OCI-LY7 (cell line): ENCODE measurements at regions not wholly inside any gene's neighbourhood (a gene's known extent, or its start where the extent isn't known, plus 50 kb on each side); places are given as distances from the start of the nearest gene placed in this dataset.
A peak's percentile ranks its signal among the peaks of the same experiment; 100 is the strongest.

Source experiments
- BruUV-seq: library from RNA; stranded (reverse); fragments of 400-500 nt; replicated peaks from 2 replicates; lab custom pipeline; 2021; lab: Mats Ljungman, UMichigan
- CTCF ChIA-PET: fragments of 300-600 bp; sonication (Branson Sonifier 250); formaldehyde crosslinking; loops from one replicate; lab custom pipeline; 2022; ENCODE audit warnings: antibody characterized with exemption; ENCODE audit not compliant: unreplicated experiment; lab: Charles Lee
- POLR2A ChIA-PET: fragments of 300-600 bp; sonication (Branson Sonifier 250); formaldehyde crosslinking; loops from one replicate; lab custom pipeline; 2022; ENCODE audit warnings: antibody characterized with exemption; lab: Charles Lee
- DNase-seq: peaks from one replicate; pipeline ENCODE4 v3.0.0-alpha.2; 2015; ENCODE audit warnings: low spot score
- H2AFZ ChIP-seq: fragments of 200-600 bp; sonication (generic), shearing (Covaris generic); 2 replicates; pipeline ENCODE4 v1.6.1; 2014; ENCODE audit warnings: mild to moderate bottlenecking, antibody characterized with exemption, low read length, moderate library complexity
- H3K27ac ChIP-seq: fragments of 200-600 bp; sonication (generic); 2 replicates; pipeline ENCODE4 v1.5.1; 2014; ENCODE audit warnings: mixed run types, low read depth, mild to moderate bottlenecking, moderate library complexity, low read length, inconsistent platforms; ENCODE audit not compliant: poor library complexity, severe bottlenecking
- H3K36me3 ChIP-seq: fragments of 200-600 bp; sonication (generic); 2 replicates; pipeline ENCODE4 v1.6.1; 2014; ENCODE audit warnings: mild to moderate bottlenecking, antibody characterized with exemption, low read length, moderate library complexity, mixed read lengths; ENCODE audit not compliant: insufficient read depth
- H3K4me1 ChIP-seq: fragments of 200-600 bp; sonication (generic); 2 replicates; pipeline ENCODE4 v1.5.1; 2014; ENCODE audit warnings: mild to moderate bottlenecking, low read length; ENCODE audit not compliant: insufficient read depth, poor library complexity, severe bottlenecking
- H3K4me2 ChIP-seq: fragments of 200-600 bp; sonication (generic); 2 replicates; pipeline ENCODE4 v1.6.1; 2014; ENCODE audit warnings: mild to moderate bottlenecking, low read length
- H3K4me3 ChIP-seq: fragments of 200-600 bp; sonication (generic); 2 replicates; pipeline ENCODE4 v1.5.1; 2014; ENCODE audit warnings: mild to moderate bottlenecking, low read depth, low read length; ENCODE audit not compliant: poor library complexity, severe bottlenecking
- H3K79me2 ChIP-seq: fragments of 200-600 bp; sonication (generic); 2 replicates; pipeline ENCODE4 v1.6.1; 2016; ENCODE audit warnings: low read depth, mild to moderate bottlenecking, low read length, moderate library complexity, mixed read lengths; ENCODE audit not compliant: insufficient read depth
- H3K9me2 ChIP-seq: fragments of 200-600 bp; sonication (generic); 2 replicates; pipeline ENCODE4 v1.6.1; 2016; ENCODE audit warnings: mild to moderate bottlenecking, low read length, mixed read lengths; ENCODE audit not compliant: insufficient read depth
- H3K9me3 ChIP-seq: fragments of 200-600 bp; sonication (generic); 2 replicates; pipeline ENCODE4 v1.6.1; 2014; ENCODE audit warnings: mild to moderate bottlenecking, mixed run types, low read length, mixed read lengths
- H4K20me1 ChIP-seq: fragments of 200-600 bp; sonication (generic); 2 replicates; pipeline ENCODE4 v1.6.1; 2014; ENCODE audit warnings: mild to moderate bottlenecking, antibody characterized with exemption, low read length, moderate library complexity, mixed read lengths; ENCODE audit not compliant: insufficient read depth
- EZH2phosphoT487 ChIP-seq: fragments of 200-600 bp; sonication (generic); IDR thresholded peaks from 2 replicates; pipeline ENCODE4 v1.6.1; 2018; ENCODE audit warnings: low read depth, borderline replicate concordance, mild to moderate bottlenecking, mixed run types, antibody characterized with exemption, low read length, moderate library complexity, mixed read lengths
- intact Hi-C: fragments of 100-400 bp; cut with micrococcal nuclease; formaldehyde crosslinking; loops from one replicate; pipeline ENCODE4 v1.10.0; 2022; ENCODE audit not compliant: unreplicated experiment
- TF ChIP-seq, protein P1 (sequence below): fragments of 200-600 bp; sonication (generic); conservative IDR thresholded peaks from 2 replicates; pipeline ENCODE4 v1.5.1; 2014; ENCODE audit warnings: mild to moderate bottlenecking, antibody characterized with exemption, low read length, moderate library complexity, mixed read lengths

DNA sequence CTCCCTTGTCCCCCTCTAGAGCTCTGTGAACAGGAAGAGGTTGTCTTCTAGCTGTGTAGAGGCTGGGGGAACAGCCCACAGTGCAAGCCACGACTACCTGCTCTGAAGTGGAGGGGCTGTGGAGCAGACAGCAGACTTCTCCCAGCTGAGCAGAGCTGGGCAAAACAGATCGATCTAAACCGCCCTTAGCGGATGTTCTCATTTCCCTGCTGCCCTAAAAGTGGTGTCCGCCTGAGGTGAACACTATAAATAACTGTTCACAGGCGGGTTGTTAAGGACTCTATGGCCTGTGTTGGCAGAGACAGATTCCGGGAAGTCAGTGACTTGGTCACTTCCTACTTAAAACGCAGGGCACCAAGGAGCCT, 203.2 kb downstream of the RHOU start:
- no TSS peak for BruUV-seq
- Histone ChIP-seq H3K36me3 (no peaks in the 10 kb centered on the region), H3K9me3 (no peaks in the 10 kb centered on the region), H3K4me2 (no peak overlapping the region), H3K27ac (no peak overlapping the region), H3K9me2 (no peaks in the 10 kb centered on the region), H3K79me2 (no peaks in the 10 kb centered on the region), H3K4me1 (peaks cover 6% of the 10 kb centered on the region), H4K20me1 (no peaks in the 10 kb centered on the region), H2AFZ (peak overlapping the region; percentile 53; the same call in 1 of the 2 replicates), H3K4me3 (no peak overlapping the region)
- peak; percentile 6 for DNase-seq
- POLR2A ChIA-PET: no interaction called here
- TF ChIP-seq, protein P1, sequence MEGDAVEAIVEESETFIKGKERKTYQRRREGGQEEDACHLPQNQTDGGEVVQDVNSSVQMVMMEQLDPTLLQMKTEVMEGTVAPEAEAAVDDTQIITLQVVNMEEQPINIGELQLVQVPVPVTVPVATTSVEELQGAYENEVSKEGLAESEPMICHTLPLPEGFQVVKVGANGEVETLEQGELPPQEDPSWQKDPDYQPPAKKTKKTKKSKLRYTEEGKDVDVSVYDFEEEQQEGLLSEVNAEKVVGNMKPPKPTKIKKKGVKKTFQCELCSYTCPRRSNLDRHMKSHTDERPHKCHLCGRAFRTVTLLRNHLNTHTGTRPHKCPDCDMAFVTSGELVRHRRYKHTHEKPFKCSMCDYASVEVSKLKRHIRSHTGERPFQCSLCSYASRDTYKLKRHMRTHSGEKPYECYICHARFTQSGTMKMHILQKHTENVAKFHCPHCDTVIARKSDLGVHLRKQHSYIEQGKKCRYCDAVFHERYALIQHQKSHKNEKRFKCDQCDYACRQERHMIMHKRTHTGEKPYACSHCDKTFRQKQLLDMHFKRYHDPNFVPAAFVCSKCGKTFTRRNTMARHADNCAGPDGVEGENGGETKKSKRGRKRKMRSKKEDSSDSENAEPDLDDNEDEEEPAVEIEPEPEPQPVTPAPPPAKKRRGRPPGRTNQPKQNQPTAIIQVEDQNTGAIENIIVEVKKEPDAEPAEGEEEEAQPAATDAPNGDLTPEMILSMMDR: no peak
- no peak for TF ChIP-seq EZH2phosphoT487
- CTCF ChIA-PET: no interaction called here
- intact Hi-C loops: no loop called here

DNA sequence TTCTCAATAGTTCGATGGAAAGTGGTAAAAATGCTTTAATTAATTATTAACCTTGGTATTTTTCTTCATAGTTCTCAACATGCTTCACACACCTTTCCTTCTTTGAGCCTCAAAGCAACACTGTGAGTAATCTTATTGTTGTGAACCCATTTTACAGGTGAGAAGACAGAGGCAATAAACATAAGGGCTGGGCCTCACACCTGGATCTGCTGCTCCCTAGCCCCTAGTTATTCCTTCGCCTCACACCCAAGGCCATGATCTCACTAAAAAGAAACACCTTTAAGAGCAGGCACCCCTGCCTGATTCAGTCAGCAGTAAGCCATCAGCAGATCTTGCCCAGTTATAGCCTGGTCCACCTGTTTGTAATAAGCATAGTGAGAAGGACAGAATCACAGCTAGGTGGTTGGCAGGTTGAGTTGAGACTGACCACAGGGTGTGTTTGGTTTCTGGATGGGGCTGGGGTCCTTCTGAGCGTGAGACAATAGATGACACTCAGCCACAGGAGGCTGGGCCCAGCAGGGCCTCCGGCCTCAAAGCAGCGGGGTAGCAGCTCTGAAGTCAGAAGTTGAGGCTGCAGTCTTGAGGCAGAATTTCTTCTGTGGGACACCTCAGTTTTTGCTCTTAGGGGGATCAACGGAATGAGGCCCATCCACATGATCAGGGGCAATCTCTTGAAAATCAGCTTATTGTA, 203.9 kb downstream of the RHOU start:
- Histone ChIP-seq H3K27ac (no peak overlapping the region), H3K9me3 (no peaks in the 10 kb centered on the region), H3K4me3 (no peak overlapping the region), H2AFZ (peak overlapping the region; percentile 53; the same call in 1 of the 2 replicates), H3K9me2 (no peaks in the 10 kb centered on the region), H4K20me1 (no peaks in the 10 kb centered on the region), H3K4me1 (peaks cover 6% of the 10 kb centered on the region), H3K36me3 (no peaks in the 10 kb centered on the region), H3K79me2 (no peaks in the 10 kb centered on the region), H3K4me2 (no peak overlapping the region)
- no peak for DNase-seq
- intact Hi-C loops: no loop called here
- BruUV-seq: no TSS peak
- ChIA-PET CTCF (no interaction called here), POLR2A (interaction anchor here (0.7 kb wide), 1 partner anchor 532 kb away, joined by 3 read pairs; no protein-coding TSS in a partner anchor)
- TF ChIP-seq EZH2phosphoT487: no peak
- TF ChIP-seq, protein P1: no peak

DNA sequence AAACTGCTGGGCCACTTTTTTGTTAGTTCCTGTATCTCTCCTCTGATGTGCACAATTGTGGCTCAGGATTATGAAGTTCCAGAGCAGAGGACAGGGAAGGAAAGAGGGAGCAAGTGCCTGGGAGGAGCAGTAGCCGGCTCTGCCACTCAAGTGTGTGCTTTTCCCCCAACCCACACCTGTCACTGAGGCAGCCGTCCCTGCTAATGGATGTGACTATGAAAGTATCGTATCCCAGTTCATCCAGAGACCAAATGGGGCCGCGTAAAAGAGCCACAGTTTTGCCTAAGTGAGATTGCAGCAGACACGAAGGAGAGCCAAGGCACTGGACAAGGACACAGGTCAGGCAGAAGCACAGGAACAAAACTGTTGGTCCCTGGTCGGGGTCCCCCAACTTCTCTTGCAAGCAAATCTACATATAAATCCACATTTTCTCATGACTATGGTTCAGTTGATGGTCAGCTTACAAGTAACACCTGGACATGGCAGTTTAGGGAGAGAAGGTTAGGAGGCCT, 204.7 kb downstream of the RHOU start:
- Histone ChIP-seq H3K4me2 (no peak overlapping the region), H4K20me1 (no peaks in the 10 kb centered on the region), H3K4me3 (no peak overlapping the region), H3K4me1 (peaks cover 6% of the 10 kb centered on the region), H3K27ac (no peak overlapping the region), H3K79me2 (no peaks in the 10 kb centered on the region), H3K36me3 (no peaks in the 10 kb centered on the region), H3K9me2 (no peaks in the 10 kb centered on the region), H2AFZ (no peak overlapping the region), H3K9me3 (no peaks in the 10 kb centered on the region)
- intact Hi-C loops: no loop called here
- POLR2A ChIA-PET: no interaction called here
- CTCF ChIA-PET: no interaction called here
- DNase-seq: no peak
- no TSS peak for BruUV-seq
- TF ChIP-seq, protein P1: no peak
- TF ChIP-seq EZH2phosphoT487: no peak
